ENCODE measurements at regions not wholly inside any gene's neighbourhood (a gene's known extent, or its start where the extent isn't known, plus 50 kb on each side); places are given as distances from the start of the nearest gene placed in this dataset.

- DNase-seq (ENCODE audit: low read depth) = no peak
- no peak for TF ChIP-seq CTCF (IDR thresholded peaks at IDR 0.05; ENCODE audit: low read depth, low read length, missing control alignments)
- no peak overlapping the region for H3K4me3 ChIP-seq (ENCODE audit: low read depth, low read length)
These were observed 87.4 kb downstream of the ATXN3L start for GRCh38 chrX:13232484-13232883.

- DNase-seq (ENCODE audit: low read depth) = no peak
- TF ChIP-seq CTCF (IDR thresholded peaks at IDR 0.05; ENCODE audit: low read depth, low read length, missing control alignments) = no peak
- H3K4me3 ChIP-seq (ENCODE audit: low read depth, low read length) = no peak overlapping the region
These were observed 93.6 kb downstream of the ATXN3L start for GRCh38 chrX:13226214-13226613.

DNA sequence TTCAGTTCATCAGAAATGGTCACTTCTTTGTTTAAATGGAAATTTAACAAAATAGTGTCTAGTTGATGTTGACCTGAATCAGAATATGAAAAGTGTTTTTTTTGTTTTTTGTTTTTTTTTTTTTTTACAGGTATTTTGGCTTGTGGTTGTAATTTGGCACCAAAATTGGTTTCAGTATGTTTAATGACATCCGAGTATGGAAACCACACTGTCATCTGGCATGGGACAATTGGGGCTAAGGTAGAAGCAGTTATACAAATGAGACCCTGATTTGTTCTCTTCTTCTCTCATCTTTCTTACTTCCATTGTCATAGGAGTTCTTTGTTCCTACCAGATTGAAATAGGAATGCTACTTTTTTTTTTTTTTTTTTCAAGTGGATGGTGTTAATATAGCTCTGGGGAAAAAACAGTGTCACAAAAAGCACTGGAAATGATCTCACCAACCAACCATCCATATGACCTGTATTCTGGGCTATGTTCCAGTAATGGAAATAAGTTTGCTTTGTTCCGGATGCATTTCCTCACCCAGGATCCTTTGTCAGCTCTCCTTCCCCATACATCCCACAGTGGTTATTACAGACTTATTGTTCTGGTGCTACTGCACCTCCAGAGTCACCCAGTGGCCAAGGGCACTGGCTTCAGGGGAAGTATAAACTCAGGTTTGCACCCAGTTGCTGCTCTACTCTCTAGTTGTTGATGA lies 95.8 kb downstream of the ATXN3L start:
- H3K4me3 ChIP-seq (ENCODE audit: low read depth, low read length) = no peak overlapping the region
- no peak for TF ChIP-seq CTCF (IDR thresholded peaks at IDR 0.05; ENCODE audit: low read depth, low read length, missing control alignments)
- no peak for DNase-seq (ENCODE audit: low read depth)

DNA sequence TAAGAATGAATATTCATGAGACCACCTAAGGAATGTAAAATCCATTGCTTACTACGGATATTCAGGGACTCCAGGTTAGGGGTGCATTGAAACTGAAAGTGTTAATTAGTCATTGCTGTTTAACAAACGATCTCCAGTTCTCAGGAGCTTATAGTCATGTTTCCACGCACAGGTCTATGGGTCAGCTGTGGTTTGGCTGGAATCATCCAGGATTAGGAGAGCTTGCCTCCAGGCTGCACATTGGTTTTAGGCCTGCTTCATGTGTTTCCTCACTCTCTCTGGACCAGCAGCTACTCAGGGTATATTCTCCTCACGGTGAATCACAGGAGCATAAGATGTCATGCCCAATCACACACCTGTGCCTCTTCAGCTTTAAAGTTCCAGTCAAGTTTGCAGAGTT lies 98.9 kb downstream of the ATXN3L start:
- TF ChIP-seq CTCF (IDR thresholded peaks at IDR 0.05; ENCODE audit: low read depth, low read length, missing control alignments) = no peak
- peak overlapping the region; percentile 14; the same call in 1 of the 2 replicates for H3K4me3 ChIP-seq (ENCODE audit: low read depth, low read length)
- DNase-seq (ENCODE audit: low read depth) = no peak

DNA sequence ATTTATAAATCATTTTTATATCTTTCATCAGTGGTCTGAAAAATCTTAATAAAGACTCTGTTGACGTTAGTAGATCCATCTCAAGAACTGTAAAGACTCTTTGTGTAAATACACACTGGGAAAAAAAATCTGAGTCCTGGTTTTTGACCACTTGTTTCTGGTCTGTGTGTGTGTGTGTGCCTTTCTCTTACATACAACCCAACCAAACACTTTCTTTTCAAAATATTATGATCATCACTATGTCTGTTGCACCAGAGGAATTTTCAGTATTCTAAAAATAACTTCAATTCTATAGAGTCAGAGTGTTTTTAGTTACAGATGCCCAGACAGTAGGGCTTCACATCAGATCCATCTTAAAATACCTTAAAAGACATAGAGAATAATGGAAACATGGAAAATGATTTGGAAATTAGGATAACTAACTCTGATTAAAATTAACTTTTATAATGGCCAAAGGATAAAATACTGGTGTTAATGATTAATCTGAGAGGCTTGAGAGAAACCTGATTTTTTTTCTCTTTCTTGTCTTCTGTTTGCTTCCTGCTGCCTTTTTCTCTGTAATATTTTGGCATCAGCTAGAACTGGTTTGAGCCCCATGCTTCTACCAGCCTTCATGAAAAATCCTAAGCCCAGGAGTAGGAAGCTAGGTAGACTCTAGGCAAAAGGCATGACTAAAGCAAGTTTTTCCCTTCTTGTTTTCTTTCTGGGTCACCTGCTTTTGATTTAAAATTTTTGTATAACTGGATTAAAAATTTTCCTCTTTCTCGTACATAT lies 99.7 kb downstream of the ATXN3L start:
- H3K4me3 ChIP-seq (ENCODE audit: low read depth, low read length) = no peak overlapping the region
- no peak for TF ChIP-seq CTCF (IDR thresholded peaks at IDR 0.05; ENCODE audit: low read depth, low read length, missing control alignments)
- no peak for DNase-seq (ENCODE audit: low read depth)

DNA sequence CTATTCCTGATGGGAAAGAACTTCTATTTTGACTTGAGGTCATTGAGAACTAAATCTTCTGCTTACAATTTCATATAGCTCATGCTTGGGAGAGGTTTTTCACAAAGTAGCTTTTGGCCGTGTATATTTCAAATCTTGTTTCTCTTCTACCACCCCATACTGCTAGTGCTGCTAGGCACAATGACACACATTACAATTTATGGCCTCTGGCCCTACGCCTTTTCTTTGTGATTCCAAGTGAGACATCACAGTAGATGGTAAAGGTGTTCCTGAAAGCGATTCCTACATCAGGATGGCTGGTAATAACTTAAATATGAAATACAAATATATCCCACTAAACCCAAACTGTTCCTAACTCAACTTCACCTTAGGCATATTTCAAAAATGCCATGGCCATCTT lies 101.1 kb downstream of the ATXN3L start:
- TF ChIP-seq CTCF (IDR thresholded peaks at IDR 0.05; ENCODE audit: low read depth, low read length, missing control alignments) = no peak
- no peak overlapping the region for H3K4me3 ChIP-seq (ENCODE audit: low read depth, low read length)
- no peak for DNase-seq (ENCODE audit: low read depth)

Data from GM12864 (cell line).